Osteoblast (primary cell): ENCODE measurements at regions not wholly inside any gene's neighbourhood (a gene's known extent, or its start where the extent isn't known, plus 50 kb on each side); places are given as distances from the start of the nearest gene placed in this dataset.

ENCODE experiments used
- DNase-seq: peaks from one replicate; pipeline ENCODE4 v3.0.0; 2011; ENCODE audit warnings: low spot score, mixed read lengths; ENCODE audit not compliant: insufficient read length; ENCODE audit errors: missing footprints
- H2AFZ ChIP-seq: 2 replicates; pipeline ENCODE4 v1.6.0; 2011; ENCODE audit warnings: mild to moderate bottlenecking, low read length
- H3K27ac ChIP-seq: 2 replicates; pipeline ENCODE4 v1.5.1; 2011; ENCODE audit warnings: mild to moderate bottlenecking, low read depth, low read length, moderate library complexity
- H3K27me3 ChIP-seq: 2 replicates; pipeline ENCODE4 v1.6.0; 2012; ENCODE audit warnings: mild to moderate bottlenecking, control low read depth, inconsistent platforms, low read length, moderate library complexity; ENCODE audit not compliant: insufficient read depth
- H3K36me3 ChIP-seq: 2 replicates; pipeline ENCODE4 v1.5.1; 2011; ENCODE audit warnings: mild to moderate bottlenecking, low read length, control low read depth, moderate library complexity; ENCODE audit not compliant: insufficient read depth
- H3K4me1 ChIP-seq: 2 replicates; pipeline ENCODE4 v1.5.1; 2011; ENCODE audit warnings: mild to moderate bottlenecking, low read length, control low read depth, moderate library complexity; ENCODE audit not compliant: insufficient read depth
- H3K4me2 ChIP-seq: 2 replicates; pipeline ENCODE4 v1.6.0; 2011; ENCODE audit warnings: mild to moderate bottlenecking, low read length; ENCODE audit not compliant: insufficient read depth
- H3K4me3 ChIP-seq: fragments of 200-600 bp; sonication (generic); 3 replicates; pipeline ENCODE4 v1.5.1; 2012; ENCODE audit warnings: mild to moderate bottlenecking, low read length, inconsistent platforms; ENCODE audit not compliant: insufficient read depth
- H3K79me2 ChIP-seq: 2 replicates; pipeline ENCODE4 v1.6.0; 2012; ENCODE audit warnings: mild to moderate bottlenecking, low read length, control low read depth, inconsistent platforms; ENCODE audit not compliant: insufficient read depth
- H3K9me3 ChIP-seq: 2 replicates; pipeline ENCODE4 v1.5.1; 2011; ENCODE audit warnings: low read depth, low read length, control low read depth
- H4K20me1 ChIP-seq: 2 replicates; pipeline ENCODE4 v1.6.0; 2012; ENCODE audit warnings: mild to moderate bottlenecking, low read length, control low read depth; ENCODE audit not compliant: insufficient read depth
- CTCF ChIP-seq: IDR thresholded peaks from 2 replicates; pipeline ENCODE4 v1.5.1; 2011; ENCODE audit warnings: mild to moderate bottlenecking, low read depth, low read length, moderate library complexity; ENCODE audit errors: extremely low read depth

GRCh38 chr11:116079580-116079979 lies 575.4 kb upstream of the CADM1 start:
- H3K4me3 ChIP-seq: no peak overlapping the region
- H2AFZ ChIP-seq: no peak overlapping the region
- H3K4me2 ChIP-seq: no peak overlapping the region
- no peaks in the 10 kb centered on the region for H3K79me2 ChIP-seq
- H3K4me1 ChIP-seq: no peaks in the 10 kb centered on the region
- no peak for DNase-seq
- H3K9me3 ChIP-seq: no peaks in the 10 kb centered on the region
- TF ChIP-seq CTCF: no peak
- H3K27me3 ChIP-seq: no peaks in the 10 kb centered on the region
- H3K36me3 ChIP-seq: no peaks in the 10 kb centered on the region
- no peaks in the 10 kb centered on the region for H4K20me1 ChIP-seq
- no peak overlapping the region for H3K27ac ChIP-seq

GRCh38 chr11:116078101-116078591 lies 573.9 kb upstream of the CADM1 start:
- Histone ChIP-seq H4K20me1 (no peaks in the 10 kb centered on the region), H3K4me2 (no peak overlapping the region), H3K36me3 (no peaks in the 10 kb centered on the region), H3K27ac (no peak overlapping the region), H3K79me2 (no peaks in the 10 kb centered on the region), H3K4me1 (no peaks in the 10 kb centered on the region), H3K9me3 (no peaks in the 10 kb centered on the region), H3K4me3 (no peak overlapping the region), H3K27me3 (no peaks in the 10 kb centered on the region), H2AFZ (no peak overlapping the region)
- TF ChIP-seq CTCF: no peak
- DNase-seq: no peak

GRCh38 chr11:116077092-116077491 lies 572.9 kb upstream of the CADM1 start:
- no peaks in the 10 kb centered on the region for H4K20me1 ChIP-seq
- H3K36me3 ChIP-seq: no peaks in the 10 kb centered on the region
- no peaks in the 10 kb centered on the region for H3K79me2 ChIP-seq
- H2AFZ ChIP-seq: no peak overlapping the region
- no peaks in the 10 kb centered on the region for H3K9me3 ChIP-seq
- no peak for DNase-seq
- no peaks in the 10 kb centered on the region for H3K27me3 ChIP-seq
- H3K4me3 ChIP-seq: no peak overlapping the region
- H3K4me2 ChIP-seq: no peak overlapping the region
- H3K4me1 ChIP-seq: no peaks in the 10 kb centered on the region
- H3K27ac ChIP-seq: no peak overlapping the region
- TF ChIP-seq CTCF: no peak

GRCh38 chr11:116073854-116074837 lies 569.9 kb upstream of the CADM1 start:
- H3K79me2 ChIP-seq: no peaks in the 10 kb centered on the region
- no peak for TF ChIP-seq CTCF

More at GRCh38 chr11:116073854-116074837, 569.9 kb upstream of the CADM1 start:
- no peak for DNase-seq
- Histone ChIP-seq H3K36me3 (no peaks in the 10 kb centered on the region), H4K20me1 (no peaks in the 10 kb centered on the region), H3K27me3 (no peaks in the 10 kb centered on the region), H3K4me1 (no peaks in the 10 kb centered on the region), H3K4me2 (no peak overlapping the region), H3K27ac (no peak overlapping the region), H3K4me3 (no peak overlapping the region), H3K9me3 (no peaks in the 10 kb centered on the region), H2AFZ (no peak overlapping the region)
